A673 (cell line): ENCODE measurements at regions not wholly inside any gene's neighbourhood (a gene's known extent, or its start where the extent isn't known, plus 50 kb on each side); places are given as distances from the start of the nearest gene placed in this dataset.

ENCODE experiments used
- BruUV-seq: library from RNA; stranded (reverse); fragments of 400-500 nt; replicated peaks from 2 replicates; lab custom pipeline; 2021; lab: Mats Ljungman, UMichigan
- CTCF ChIA-PET: fragments of 300-600 bp; sonication (Branson Sonifier 250); formaldehyde crosslinking; loops from one replicate; lab custom pipeline; 2022; ENCODE audit warnings: antibody characterized with exemption; lab: Charles Lee
- POLR2A ChIA-PET: fragments of 300-600 bp; sonication (Branson Sonifier 250); formaldehyde crosslinking; loops from one replicate; lab custom pipeline; 2022; ENCODE audit warnings: antibody characterized with exemption; ENCODE audit not compliant: low non-redundant PET; lab: Charles Lee
- DNase-seq: peaks from one replicate; pipeline ENCODE4 v3.0.0-alpha.2; 2015; ENCODE audit warnings: low spot score
- H3K27ac ChIP-seq: fragments of 200-600 bp; sonication (generic); 2 replicates; pipeline ENCODE4 v1.5.1; 2016; ENCODE audit warnings: mixed run types, low read depth, mild to moderate bottlenecking, mixed read lengths, antibody characterized with exemption, low read length; ENCODE audit not compliant: poor library complexity, severe bottlenecking
- H3K27me3 ChIP-seq: fragments of 200-600 bp; sonication (generic); replicated peaks from 2 replicates; pipeline ENCODE4 v1.6.1; 2017; ENCODE audit warnings: mixed run types, low read depth, mild to moderate bottlenecking, mixed read lengths, antibody characterized with exemption, low read length; ENCODE audit not compliant: insufficient read depth, poor library complexity
- H3K36me3 ChIP-seq: fragments of 200-600 bp; sonication (generic); 2 replicates; pipeline ENCODE4 v1.6.1; 2016; ENCODE audit warnings: mixed run types, mild to moderate bottlenecking, mixed read lengths, antibody characterized with exemption, low read length; ENCODE audit not compliant: insufficient read depth, poor library complexity, severe bottlenecking
- H3K4me1 ChIP-seq: fragments of 200-600 bp; sonication (generic); 2 replicates; pipeline ENCODE4 v1.6.1; 2017; ENCODE audit warnings: mixed run types, mild to moderate bottlenecking, mixed read lengths, antibody characterized with exemption, low read length; ENCODE audit not compliant: insufficient read depth, poor library complexity, severe bottlenecking
- H3K4me3 ChIP-seq: fragments of 200-600 bp; sonication (generic); 2 replicates; pipeline ENCODE4 v1.5.1; 2016; ENCODE audit warnings: low read depth, mixed run types, mild to moderate bottlenecking, mixed read lengths, low read length; ENCODE audit not compliant: poor library complexity, severe bottlenecking
- H3K9me3 ChIP-seq: fragments of 200-600 bp; sonication (generic); 2 replicates; pipeline ENCODE4 v1.6.1; 2016; ENCODE audit warnings: mixed run types, low read depth, mild to moderate bottlenecking, mixed read lengths, antibody characterized with exemption, low read length; ENCODE audit not compliant: poor library complexity, severe bottlenecking
- EZH2 ChIP-seq: fragments of 200-600 bp; sonication (generic); IDR thresholded peaks from 2 replicates; pipeline ENCODE4 v1.6.1; 2017; ENCODE audit warnings: borderline replicate concordance, low read depth, mild to moderate bottlenecking, mixed read lengths, antibody characterized with exemption, low read length; ENCODE audit not compliant: poor library complexity, severe bottlenecking
- intact Hi-C: fragments of 100-400 bp; cut with micrococcal nuclease; formaldehyde crosslinking; loops from one replicate; pipeline ENCODE4 v1.10.0; 2022; ENCODE audit not compliant: unreplicated experiment
- TF ChIP-seq, protein P1 (sequence below): fragments of 300-800, 200-600 bp; sonication (generic); conservative IDR thresholded peaks from 2 replicates; pipeline ENCODE4 v1.5.1; 2017; ENCODE audit warnings: low read depth, mild to moderate bottlenecking, antibody characterized with exemption, low read length, moderate library complexity, mixed read lengths

DNA sequence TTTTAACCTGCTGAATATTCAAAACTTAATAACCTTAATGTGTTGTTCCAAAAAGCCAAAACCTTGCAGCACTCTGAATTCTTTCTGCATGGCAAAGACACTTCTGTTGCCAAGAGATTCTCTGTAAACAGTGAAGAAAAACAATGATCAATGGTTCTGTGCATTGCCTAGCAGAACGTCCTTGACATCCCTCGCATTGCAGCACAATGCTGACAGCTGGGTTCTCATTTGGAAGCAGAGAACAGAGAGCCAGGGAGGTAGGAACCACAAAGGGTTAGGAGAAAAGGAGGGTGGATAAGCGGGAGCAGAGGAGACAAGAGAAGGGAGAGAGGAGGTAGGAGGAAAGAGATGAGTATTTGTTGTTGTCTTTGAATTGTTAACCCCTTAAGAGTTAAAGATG, 501.1 kb downstream of the NAV3 start:
- no peak for TF ChIP-seq EZH2
- TF ChIP-seq, protein P1, sequence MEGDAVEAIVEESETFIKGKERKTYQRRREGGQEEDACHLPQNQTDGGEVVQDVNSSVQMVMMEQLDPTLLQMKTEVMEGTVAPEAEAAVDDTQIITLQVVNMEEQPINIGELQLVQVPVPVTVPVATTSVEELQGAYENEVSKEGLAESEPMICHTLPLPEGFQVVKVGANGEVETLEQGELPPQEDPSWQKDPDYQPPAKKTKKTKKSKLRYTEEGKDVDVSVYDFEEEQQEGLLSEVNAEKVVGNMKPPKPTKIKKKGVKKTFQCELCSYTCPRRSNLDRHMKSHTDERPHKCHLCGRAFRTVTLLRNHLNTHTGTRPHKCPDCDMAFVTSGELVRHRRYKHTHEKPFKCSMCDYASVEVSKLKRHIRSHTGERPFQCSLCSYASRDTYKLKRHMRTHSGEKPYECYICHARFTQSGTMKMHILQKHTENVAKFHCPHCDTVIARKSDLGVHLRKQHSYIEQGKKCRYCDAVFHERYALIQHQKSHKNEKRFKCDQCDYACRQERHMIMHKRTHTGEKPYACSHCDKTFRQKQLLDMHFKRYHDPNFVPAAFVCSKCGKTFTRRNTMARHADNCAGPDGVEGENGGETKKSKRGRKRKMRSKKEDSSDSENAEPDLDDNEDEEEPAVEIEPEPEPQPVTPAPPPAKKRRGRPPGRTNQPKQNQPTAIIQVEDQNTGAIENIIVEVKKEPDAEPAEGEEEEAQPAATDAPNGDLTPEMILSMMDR: no peak
- BruUV-seq: no TSS peak

DNA sequence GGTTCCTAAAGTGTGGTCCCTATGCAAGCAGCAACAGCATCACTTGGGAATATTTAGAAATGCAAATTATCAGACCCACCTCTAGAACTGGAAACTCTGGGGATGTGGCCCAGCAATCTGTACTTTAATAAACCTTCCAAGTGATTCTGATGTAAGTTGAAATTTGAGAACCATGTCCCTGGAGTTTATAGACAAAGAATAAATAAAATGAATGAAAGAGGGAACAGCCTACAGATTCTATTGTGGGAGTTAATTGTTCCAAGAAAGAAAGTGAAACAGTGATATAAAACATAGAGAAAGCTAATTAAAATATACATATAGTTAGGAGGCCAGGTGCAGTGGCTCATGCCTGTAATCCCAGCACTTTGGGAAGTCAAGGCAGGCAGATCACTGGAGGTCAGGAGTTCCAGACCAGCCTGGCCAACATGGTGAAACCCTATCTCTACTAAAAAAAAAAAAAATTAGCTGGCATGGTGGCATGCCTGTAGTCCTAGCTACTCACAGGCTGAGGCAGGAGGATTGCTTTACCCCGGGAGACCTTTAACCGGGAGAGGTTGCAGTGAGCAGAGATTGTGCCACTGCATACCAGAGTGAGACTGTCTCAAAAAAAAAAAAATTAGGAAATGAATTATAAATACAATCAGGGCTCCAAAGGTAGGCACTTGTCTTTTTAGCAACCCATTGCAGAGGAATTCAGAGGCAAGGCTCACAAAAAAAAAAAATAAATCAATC, 507.5 kb downstream of the NAV3 start:
- ChIA-PET POLR2A (no interaction called here), CTCF (no interaction called here)
- no TSS peak for BruUV-seq
- intact Hi-C loops: no loop called here
- Histone ChIP-seq H3K27ac (no peak overlapping the region), H3K4me1 (no peaks in the 10 kb centered on the region), H3K27me3 (peaks cover 4% of the 10 kb centered on the region), H3K36me3 (no peaks in the 10 kb centered on the region), H3K4me3 (no peak overlapping the region), H3K9me3 (no peaks in the 10 kb centered on the region)
- TF ChIP-seq EZH2: no peak
- TF ChIP-seq, protein P1: no peak
- DNase-seq: peak; percentile 3

More for the DNA sequence above, 501.1 kb downstream of the NAV3 start:
- H3K36me3 ChIP-seq: no peaks in the 10 kb centered on the region
- no peak overlapping the region for H3K4me3 ChIP-seq
- intact Hi-C loops: no loop called here
- H3K27me3 ChIP-seq: peaks cover 4% of the 10 kb centered on the region
- ChIA-PET POLR2A (no interaction called here), CTCF (no interaction called here)
- no peaks in the 10 kb centered on the region for H3K9me3 ChIP-seq
- H3K27ac ChIP-seq: no peak overlapping the region
- DNase-seq: no peak
- no peaks in the 10 kb centered on the region for H3K4me1 ChIP-seq

DNA sequence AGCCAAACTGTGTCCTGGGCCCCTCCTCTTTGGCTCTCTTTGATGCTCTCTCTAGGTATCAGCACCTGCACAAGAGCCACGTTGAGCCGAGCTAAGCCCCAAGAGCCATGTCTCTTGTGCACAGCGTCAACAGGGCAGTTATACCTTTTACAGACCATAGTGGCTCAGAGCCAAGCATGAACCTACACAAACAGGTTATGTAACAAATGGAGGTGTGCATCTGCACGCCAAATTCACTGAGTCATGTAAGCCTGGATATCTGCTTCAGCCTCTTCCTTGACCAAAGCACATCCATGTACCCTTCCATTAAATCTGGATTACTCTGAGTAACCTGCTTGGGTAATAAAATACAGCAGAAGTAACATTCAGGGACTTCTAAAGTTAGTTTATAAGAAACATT, 509.7 kb downstream of the NAV3 start:
- no peak for TF ChIP-seq EZH2
- Histone ChIP-seq H3K27me3 (peaks cover 4% of the 10 kb centered on the region), H3K36me3 (no peaks in the 10 kb centered on the region), H3K9me3 (no peaks in the 10 kb centered on the region), H3K4me3 (no peak overlapping the region), H3K27ac (no peak overlapping the region), H3K4me1 (no peaks in the 10 kb centered on the region)
- ChIA-PET CTCF (no interaction called here), POLR2A (no interaction called here)
- intact Hi-C loops: no loop called here
- no peak for DNase-seq
- no TSS peak for BruUV-seq

GRCh38 chr12:78343657-78344056, 513.0 kb downstream of the NAV3 start:
- Histone ChIP-seq H3K27me3 (no peaks in the 10 kb centered on the region), H3K9me3 (no peaks in the 10 kb centered on the region), H3K4me1 (no peaks in the 10 kb centered on the region), H3K4me3 (no peak overlapping the region), H3K36me3 (no peaks in the 10 kb centered on the region), H3K27ac (no peak overlapping the region)
- no peak for DNase-seq
- ChIA-PET POLR2A (interaction anchor here (0.7 kb wide), 1 partner anchor 47 kb away, joined by 4 read pairs; no protein-coding TSS in a partner anchor), CTCF (no interaction called here)
- TF ChIP-seq, protein P1: no peak
- TF ChIP-seq EZH2: no peak
- intact Hi-C loops: no loop called here
- no TSS peak for BruUV-seq
